K562 (cell line): ENCODE measurements at regions not wholly inside any gene's neighbourhood (a gene's known extent, or its start where the extent isn't known, plus 50 kb on each side); places are given as distances from the start of the nearest gene placed in this dataset.

Experiments used
- ATAC-seq: fragments of 200-7000 bp; cut with Tn5 transposase; 3 replicates; pipeline ENCODE4 v1.9.1; 2020; ENCODE audit warnings: moderate library complexity
- BruUV-seq: library from RNA; stranded (reverse); fragments of 400-500 nt; replicated peaks from 2 replicates; lab custom pipeline; 2021; lab: Mats Ljungman, UMichigan
- CTCF ChIA-PET: fragments of 300-600 bp; formaldehyde crosslinking; extraction: SDS; loops from one replicate; lab custom pipeline; 2021; ENCODE audit warnings: low intra/inter-chr PET ratio; lab: Yijun Ruan, JAX
- POLR2A ChIA-PET: fragments of 300-600, 350-650 bp; sonication (Branson Sonifier 250); formaldehyde crosslinking; extraction: SDS; loops from one replicate; lab custom pipeline; 2021; ENCODE audit warnings: antibody characterized with exemption, inconsistent platforms; lab: Yijun Ruan, JAX
- DNase-seq, 4 experiments: peaks; one replicate each; pipeline versions ENCODE4 v3.0.0 to v3.0.0-alpha.2; 2011 to 2018; ENCODE audit warnings: low spot score in 3 of 4, mixed read lengths in 3 of 4; ENCODE audit errors: extremely low read depth in 1 of 4
- FAIRE-seq: peaks from 2 replicates; lab custom pipeline; 2011; peaks lifted over from hg19 to GRCh38; lab: Jason Lieb, UNC
- H2AFZ ChIP-seq: 2 replicates; pipeline ENCODE4 v1.6.0; 2011; ENCODE audit warnings: low read depth, low read length, control low read depth, inconsistent platforms
- H3K27ac ChIP-seq: fragments of 200-600 bp; 3 replicates; pipeline ENCODE4 v1.8.0; 2011; ENCODE audit warnings: low read depth, mild to moderate bottlenecking, control low read depth, inconsistent platforms, low read length, moderate library complexity, mixed read lengths; ENCODE audit errors: extremely low read depth
- H3K27me3 ChIP-seq, 2 experiments: fragments of 300-600 bp in 1 of 2; 2 replicates in 1 of 2; 3 replicates in 1 of 2; pipeline versions ENCODE4 v1.6.0 to v1.8.0; 2011; ENCODE audit warnings: inconsistent platforms in 2 of 2, low read length in 2 of 2, mild to moderate bottlenecking in 1 of 2, mixed read lengths in 1 of 2, moderate library complexity in 1 of 2; ENCODE audit not compliant: control insufficient read depth in 2 of 2, insufficient read depth in 2 of 2
- H3K36me3 ChIP-seq: fragments of 300-600 bp; 3 replicates; pipeline ENCODE4 v1.8.0; 2011; ENCODE audit warnings: mild to moderate bottlenecking, low read length, inconsistent platforms; ENCODE audit not compliant: control insufficient read depth, insufficient read depth
- H3K4me1 ChIP-seq, 2 experiments: fragments of 200-600 bp in 1 of 2; replicated peaks in 1 of 2; 2 replicates in 1 of 2; 3 replicates in 1 of 2; pipeline versions ENCODE4 v1.5.1 to v1.8.0; 2011; ENCODE audit warnings: inconsistent platforms in 2 of 2, low read length in 2 of 2, mild to moderate bottlenecking in 1 of 2, mixed read lengths in 1 of 2, moderate library complexity in 1 of 2; ENCODE audit not compliant: control insufficient read depth in 2 of 2, insufficient read depth in 2 of 2
- H3K4me2 ChIP-seq: 2 replicates; pipeline ENCODE4 v1.6.1; 2011; ENCODE audit warnings: low read length, control low read depth, inconsistent platforms, mixed read lengths; ENCODE audit not compliant: insufficient read depth
- H3K4me3 ChIP-seq: fragments of 200-600 bp; sonication (generic), shearing (Covaris generic); 2 replicates; pipeline ENCODE4 v1.5.1; 2016; ENCODE audit warnings: control low read depth, inconsistent platforms
- H3K79me2 ChIP-seq: fragments of 200-600 bp; 3 replicates; pipeline ENCODE4 v1.8.0; 2011; ENCODE audit warnings: low read length, inconsistent platforms; ENCODE audit not compliant: control insufficient read depth, insufficient read depth
- H3K9ac ChIP-seq, 2 experiments: 2 replicates each; pipeline versions ENCODE4 v1.6.0 to v1.6.1; 2011; ENCODE audit warnings: low read depth in 2 of 2, low read length in 2 of 2, control low read depth in 1 of 2, inconsistent platforms in 1 of 2, mild to moderate bottlenecking in 1 of 2, mixed read lengths in 1 of 2; ENCODE audit not compliant: insufficient read depth in 1 of 2
- H3K9me1 ChIP-seq: one replicate; pipeline ENCODE4 v1.6.0; 2011; ENCODE audit warnings: inconsistent platforms, mild to moderate bottlenecking, low read length, moderate library complexity; ENCODE audit not compliant: control insufficient read depth, insufficient read depth
- H3K9me3 ChIP-seq: replicated peaks from 2 replicates; pipeline ENCODE4 v1.5.1; 2011; ENCODE audit warnings: low read depth, low read length, inconsistent platforms; ENCODE audit not compliant: control insufficient read depth, insufficient read depth
- H4K20me1 ChIP-seq: replicated peaks from 2 replicates; pipeline ENCODE4 v1.6.1; 2011; ENCODE audit warnings: low read length, inconsistent platforms, mixed read lengths; ENCODE audit not compliant: control insufficient read depth, insufficient read depth
- ATF6 ChIP-seq: sonication (generic); formaldehyde crosslinking; IDR thresholded peaks from 2 replicates; pipeline ENCODE4 v1.4.0; 2020; ENCODE audit warnings: mild to moderate bottlenecking, missing genetic modification reagents
- EGR1 ChIP-seq: fragments of 450-650 bp; conservative IDR thresholded peaks from 2 replicates; pipeline ENCODE4 v1.6.1; 2017; ENCODE audit warnings: mild to moderate bottlenecking
- GATA2 ChIP-seq: sonication (generic); formaldehyde crosslinking; IDR thresholded peaks from 2 replicates; pipeline ENCODE4 v1.4.0; 2020; ENCODE audit warnings: mild to moderate bottlenecking, missing genetic modification reagents
- HDAC6 ChIP-seq: IDR thresholded peaks from 2 replicates; pipeline ENCODE4 v1.6.1; 2012; ENCODE audit warnings: low read depth, mild to moderate bottlenecking, control low read depth, inconsistent platforms, low read length, moderate library complexity
- ILF3 ChIP-seq: fragments of 450-650 bp; IDR thresholded peaks from 2 replicates; pipeline ENCODE4 v1.6.1; 2018; ENCODE audit warnings: antibody characterized with exemption, mild to moderate bottlenecking, moderate library complexity, borderline replicate concordance
- MCM3 ChIP-seq: fragments of 450-650 bp; IDR thresholded peaks from 2 replicates; pipeline ENCODE4 v1.6.1; 2016
- MTA3 ChIP-seq: fragments of 450-650 bp; formaldehyde crosslinking; IDR thresholded peaks from 2 replicates; pipeline ENCODE4 v1.6.1; 2017; ENCODE audit warnings: mild to moderate bottlenecking, borderline replicate concordance
- MTF1 ChIP-seq: fragments of 250-450 bp; sonication (Bioruptor Pico); IDR thresholded peaks from 2 replicates; pipeline ENCODE4 v1.9.0; 2021; ENCODE audit warnings: moderate library complexity, mild to moderate bottlenecking, inconsistent platforms, borderline replicate concordance
- NR2C1 ChIP-seq, 2 experiments: fragments of 450-650 bp; IDR thresholded peaks; 2 replicates each; pipeline ENCODE4 v1.6.1; 2017; ENCODE audit warnings: mild to moderate bottlenecking in 2 of 2, antibody characterized with exemption in 1 of 2, inconsistent platforms in 1 of 2, missing compliant biosample characterization in 1 of 2, missing genetic modification characterization in 1 of 2
- PHF21A ChIP-seq: fragments of 450-650 bp; IDR thresholded peaks from 2 replicates; pipeline ENCODE4 v1.6.1; 2017; ENCODE audit warnings: low read depth, borderline replicate concordance
- POLR2B ChIP-seq: fragments of 450-650 bp; IDR thresholded peaks from 2 replicates; pipeline ENCODE4 v1.6.1; 2018; ENCODE audit warnings: low read depth; ENCODE audit not compliant: partially characterized antibody
- TAF15 ChIP-seq: fragments of 200-400 bp; formaldehyde crosslinking; IDR thresholded peaks from 2 replicates; pipeline ENCODE4 v1.6.1; 2017; ENCODE audit warnings: mild to moderate bottlenecking, low read depth, low read length, moderate library complexity
- TCF3 ChIP-seq: sonication (generic); formaldehyde crosslinking; IDR thresholded peaks from 2 replicates; pipeline ENCODE4 v1.4.0; 2020; ENCODE audit warnings: mild to moderate bottlenecking, missing genetic modification reagents
- ZC3H11A ChIP-seq: IDR thresholded peaks from 2 replicates; pipeline ENCODE4 v1.6.1; 2012; ENCODE audit warnings: low read depth, low read length, improper control_type of control experiment
- WGBS: fragments of 100-300 bp; shearing (Covaris generic); methylation state at CpG from one replicate; pipeline ENCODE4 v1.1.6; 2016; ENCODE audit warnings: low coverage, mixed read lengths; ENCODE audit not compliant: insufficient coverage; ENCODE audit errors: missing lambda C conversion rate; 5-methylcytosine and 5-hydroxymethylcytosine counted together
- in situ Hi-C: fragments of 300-500 bp; cut with MboI; formaldehyde crosslinking; loops from 4 replicates; pipeline ENCODE4 v1.15.0; 2018; ENCODE audit warnings: inconsistent platforms, mixed read lengths
- intact Hi-C: fragments of 100-400 bp; cut with micrococcal nuclease; formaldehyde crosslinking; loops from 2 replicates; pipeline ENCODE4 v1.14.2; 2022

- Histone ChIP-seq H3K9me3 (no peaks in the 10 kb centered on the region), H3K36me3 (no peaks in the 10 kb centered on the region), H3K4me1 (no peaks in the 10 kb centered on the region), H3K4me3 (no peak overlapping the region), H3K9ac (no peak overlapping the region), H3K79me2 (no peaks in the 10 kb centered on the region), H4K20me1 (no peaks in the 10 kb centered on the region), H2AFZ (no peak overlapping the region), H3K4me2 (no peak overlapping the region), H3K9me1 (no peaks in the 10 kb centered on the region), H3K27ac (no peak overlapping the region), H3K27me3 (no peaks in the 10 kb centered on the region)
- ATAC-seq (no peak), DNase-seq (no peak), FAIRE-seq (no peak)
- POLR2A ChIA-PET, result no interaction called here
- under 1% methylated on average over 8 of the region's 8 CpGs for WGBS
- TF ChIP-seq TCF3 (CRISPR knock-in tag) (no peak), ATF6 (CRISPR knock-in tag) (no peak), HDAC6 (no peak), NR2C1 (IDR thresholded peaks at IDR 0.05) (no peak), NR2C1 (tag; IDR thresholded peaks at IDR 0.05) (no peak), GATA2 (CRISPR knock-in tag) (no peak), ILF3 (no peak), ZC3H11A (no peak), MTF1 (no peak), PHF21A (no peak), EGR1 (no peak), TAF15 (no peak), MTA3 (no peak), MCM3 (no peak), POLR2B (no peak)
- no TSS peak for BruUV-seq
- CTCF ChIA-PET, result no interaction called here
- in situ Hi-C loops, result no loop called here
- intact Hi-C loops, result no loop called here
Measured at GRCh38 chr4:123878976-123879375, 482.4 kb downstream of the SPRY1 start.
